AG04449 (cell line): ENCODE measurements at regions not wholly inside any gene's neighbourhood (a gene's known extent, or its start where the extent isn't known, plus 50 kb on each side); places are given as distances from the start of the nearest gene placed in this dataset.

Experiments
- CTCF ChIA-PET: fragments of 350-600 bp; formaldehyde crosslinking; extraction: SDS; loops from one replicate; lab custom pipeline; 2021; ENCODE audit warnings: antibody characterized with exemption; lab: Yijun Ruan, JAX
- POLR2A ChIA-PET: fragments of 400-600, 350-600 bp; formaldehyde crosslinking; extraction: SDS; loops from one replicate; lab custom pipeline; 2020; ENCODE audit warnings: antibody characterized with exemption, inconsistent platforms; lab: Yijun Ruan, JAX
- DNase-seq: peaks from one replicate; pipeline ENCODE4 v3.0.0-alpha.2; 2010; ENCODE audit warnings: low read depth, low spot score
- H3K4me3 ChIP-seq: 2 replicates; pipeline ENCODE4 v1.5.1; 2011; ENCODE audit warnings: low read depth, mild to moderate bottlenecking, control low read depth, low read length
- TF ChIP-seq, protein P1 (sequence below): IDR thresholded peaks from one replicate; pipeline ENCODE4 v1.5.1; 2011; ENCODE audit warnings: mild to moderate bottlenecking, moderate library complexity, low read length, control low read depth, inconsistent platforms; ENCODE audit not compliant: insufficient read depth; ENCODE audit errors: missing control alignments

GRCh38 chr16:61579195-61579594 lies 457.0 kb downstream of the CDH8 start:
- ChIA-PET POLR2A (no interaction called here), CTCF (no interaction called here)
- TF ChIP-seq, protein P1, sequence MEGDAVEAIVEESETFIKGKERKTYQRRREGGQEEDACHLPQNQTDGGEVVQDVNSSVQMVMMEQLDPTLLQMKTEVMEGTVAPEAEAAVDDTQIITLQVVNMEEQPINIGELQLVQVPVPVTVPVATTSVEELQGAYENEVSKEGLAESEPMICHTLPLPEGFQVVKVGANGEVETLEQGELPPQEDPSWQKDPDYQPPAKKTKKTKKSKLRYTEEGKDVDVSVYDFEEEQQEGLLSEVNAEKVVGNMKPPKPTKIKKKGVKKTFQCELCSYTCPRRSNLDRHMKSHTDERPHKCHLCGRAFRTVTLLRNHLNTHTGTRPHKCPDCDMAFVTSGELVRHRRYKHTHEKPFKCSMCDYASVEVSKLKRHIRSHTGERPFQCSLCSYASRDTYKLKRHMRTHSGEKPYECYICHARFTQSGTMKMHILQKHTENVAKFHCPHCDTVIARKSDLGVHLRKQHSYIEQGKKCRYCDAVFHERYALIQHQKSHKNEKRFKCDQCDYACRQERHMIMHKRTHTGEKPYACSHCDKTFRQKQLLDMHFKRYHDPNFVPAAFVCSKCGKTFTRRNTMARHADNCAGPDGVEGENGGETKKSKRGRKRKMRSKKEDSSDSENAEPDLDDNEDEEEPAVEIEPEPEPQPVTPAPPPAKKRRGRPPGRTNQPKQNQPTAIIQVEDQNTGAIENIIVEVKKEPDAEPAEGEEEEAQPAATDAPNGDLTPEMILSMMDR, result no peak
- no peak overlapping the region for H3K4me3 ChIP-seq
- no peak for DNase-seq

DNA sequence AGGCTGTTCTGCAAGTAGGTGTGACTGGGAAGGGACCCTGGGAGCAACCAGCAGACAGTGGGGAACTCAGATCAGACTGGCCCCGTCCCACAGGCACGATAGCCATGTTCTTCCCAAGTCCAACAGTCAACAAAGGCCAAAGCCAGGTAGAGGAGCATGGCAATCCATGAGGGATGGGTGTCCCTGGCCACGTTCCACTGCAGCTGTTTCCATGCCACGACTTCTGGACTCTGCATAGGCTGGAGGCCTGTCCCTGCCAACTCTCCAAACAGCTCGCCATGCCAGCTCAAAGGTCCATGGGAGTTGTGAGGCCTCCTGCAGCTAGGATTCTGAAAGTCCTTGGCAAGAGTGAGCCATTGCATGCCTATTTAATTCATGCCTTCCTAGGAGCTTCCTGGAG lies 459.8 kb downstream of the CDH8 start:
- POLR2A ChIA-PET, result no interaction called here
- TF ChIP-seq, protein P1, result no peak
- CTCF ChIA-PET, result no interaction called here
- no peak for DNase-seq
- H3K4me3 ChIP-seq, result no peak overlapping the region

DNA sequence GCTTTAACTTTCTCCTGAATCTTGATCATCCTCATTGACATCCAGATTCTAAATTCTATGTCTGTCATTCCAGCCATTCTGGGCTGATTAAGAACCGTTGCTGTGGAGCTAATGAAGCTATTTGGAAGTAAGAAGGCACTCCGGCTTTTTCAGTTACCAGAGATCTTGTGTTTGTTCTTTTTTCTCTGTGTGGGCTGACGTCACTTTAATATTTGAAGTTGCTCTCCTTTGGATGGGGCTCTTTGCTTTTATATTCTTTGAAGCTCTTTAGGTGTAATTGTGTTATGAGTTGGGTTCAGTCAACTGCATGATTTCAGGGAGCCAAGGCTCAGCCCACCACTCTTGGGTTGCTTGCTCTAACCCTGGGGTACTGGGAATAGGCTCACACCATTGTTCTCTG lies 460.6 kb downstream of the CDH8 start:
- H3K4me3 ChIP-seq, result no peak overlapping the region
- DNase-seq, result no peak
- TF ChIP-seq, protein P1, result no peak
- ChIA-PET POLR2A (no interaction called here), CTCF (no interaction called here)

DNA sequence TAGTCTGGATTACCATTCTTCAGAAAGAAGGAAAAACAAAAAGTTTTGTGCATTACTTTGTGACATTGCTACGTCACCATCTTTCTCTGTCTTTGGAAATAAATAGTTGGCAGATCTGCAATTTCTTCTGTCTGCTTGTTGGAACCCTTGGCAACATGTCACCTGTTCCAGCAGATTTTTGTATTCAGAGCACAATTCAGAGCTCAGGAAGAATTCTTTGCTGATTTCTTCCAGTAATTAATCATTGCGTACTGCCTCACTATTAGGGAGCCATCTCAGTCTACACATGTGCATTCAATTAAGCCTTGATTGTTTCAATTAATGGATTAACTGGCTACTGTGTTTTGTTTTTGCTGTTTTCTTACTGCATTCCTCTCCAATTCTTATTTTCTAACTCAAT lies 467.2 kb downstream of the CDH8 start:
- H3K4me3 ChIP-seq, result no peak overlapping the region
- ChIA-PET CTCF (no interaction called here), POLR2A (no interaction called here)
- TF ChIP-seq, protein P1, result no peak
- DNase-seq, result no peak

DNA sequence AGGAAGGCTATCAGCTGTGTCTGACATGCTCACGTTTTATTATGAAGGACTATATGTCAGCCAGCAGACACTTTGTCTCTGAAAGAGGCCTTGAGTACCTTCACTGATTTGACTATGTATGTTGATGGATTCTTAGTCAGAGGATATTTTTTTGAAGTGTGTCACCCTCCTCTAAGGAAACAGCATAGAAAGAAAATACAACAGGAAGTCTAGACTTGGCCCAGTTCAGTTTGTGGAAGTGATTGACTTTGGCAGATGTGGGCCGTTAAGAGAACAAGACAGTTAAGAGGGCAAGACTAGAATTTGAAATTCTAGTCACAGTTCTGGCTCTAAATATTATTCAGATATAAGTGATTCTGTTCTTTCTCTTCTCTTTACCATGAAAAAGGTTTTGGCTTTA lies 471.5 kb downstream of the CDH8 start:
- TF ChIP-seq, protein P1, result no peak
- no peak overlapping the region for H3K4me3 ChIP-seq
- POLR2A ChIA-PET, result no interaction called here
- CTCF ChIA-PET, result no interaction called here
- no peak for DNase-seq

GRCh38 chr16:61555718-61556441 lies 480.4 kb downstream of the CDH8 start:
- POLR2A ChIA-PET, result no interaction called here

More at GRCh38 chr16:61555718-61556441, 480.4 kb downstream of the CDH8 start:
- DNase-seq, result no peak
- CTCF ChIA-PET, result no interaction called here
- no peak overlapping the region for H3K4me3 ChIP-seq
- TF ChIP-seq, protein P1, result no peak
